Stimulated activated CD4-positive, alpha-beta T cell treated with anti-CD3 and anti-CD28 coated beads, Interleukin-4, amount 100 ng/mL, for 48 hours (primary cell): ENCODE measurements at regions not wholly inside any gene's neighbourhood (a gene's known extent, or its start where the extent isn't known, plus 50 kb on each side); places are given as distances from the start of the nearest gene placed in this dataset.

Experiments
- DNase-seq, 2 donors: peaks; one replicate each; pipeline ENCODE4 v3.0.0-alpha.2; 2020; ENCODE audit warnings: low read depth in 2 of 2

- no peak for DNase-seq
Measured at GRCh38 chr1:30253807-30254440, 469.5 kb downstream of the MATN1 start.

DNA sequence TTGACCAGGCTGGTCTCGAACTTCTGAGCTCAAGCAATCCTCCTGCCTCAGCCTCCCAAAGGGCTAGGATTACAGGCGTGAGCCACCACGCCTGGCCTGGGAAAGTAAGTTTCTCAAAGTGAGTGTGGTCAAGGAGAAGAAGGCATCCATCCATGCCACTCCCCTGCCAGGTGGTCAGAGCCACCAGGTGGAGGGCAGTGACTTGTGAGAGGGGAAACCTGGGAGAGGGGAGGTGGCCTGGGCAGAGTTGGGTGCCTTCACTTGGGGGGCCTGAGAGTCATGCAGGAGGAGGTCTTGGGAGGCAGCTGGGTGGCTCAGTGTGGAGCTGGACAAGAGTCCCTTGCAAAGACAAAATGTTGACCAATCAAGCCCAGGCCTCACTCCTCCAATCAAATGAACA lies 470.0 kb downstream of the MATN1 start:
- no peak for DNase-seq

DNA sequence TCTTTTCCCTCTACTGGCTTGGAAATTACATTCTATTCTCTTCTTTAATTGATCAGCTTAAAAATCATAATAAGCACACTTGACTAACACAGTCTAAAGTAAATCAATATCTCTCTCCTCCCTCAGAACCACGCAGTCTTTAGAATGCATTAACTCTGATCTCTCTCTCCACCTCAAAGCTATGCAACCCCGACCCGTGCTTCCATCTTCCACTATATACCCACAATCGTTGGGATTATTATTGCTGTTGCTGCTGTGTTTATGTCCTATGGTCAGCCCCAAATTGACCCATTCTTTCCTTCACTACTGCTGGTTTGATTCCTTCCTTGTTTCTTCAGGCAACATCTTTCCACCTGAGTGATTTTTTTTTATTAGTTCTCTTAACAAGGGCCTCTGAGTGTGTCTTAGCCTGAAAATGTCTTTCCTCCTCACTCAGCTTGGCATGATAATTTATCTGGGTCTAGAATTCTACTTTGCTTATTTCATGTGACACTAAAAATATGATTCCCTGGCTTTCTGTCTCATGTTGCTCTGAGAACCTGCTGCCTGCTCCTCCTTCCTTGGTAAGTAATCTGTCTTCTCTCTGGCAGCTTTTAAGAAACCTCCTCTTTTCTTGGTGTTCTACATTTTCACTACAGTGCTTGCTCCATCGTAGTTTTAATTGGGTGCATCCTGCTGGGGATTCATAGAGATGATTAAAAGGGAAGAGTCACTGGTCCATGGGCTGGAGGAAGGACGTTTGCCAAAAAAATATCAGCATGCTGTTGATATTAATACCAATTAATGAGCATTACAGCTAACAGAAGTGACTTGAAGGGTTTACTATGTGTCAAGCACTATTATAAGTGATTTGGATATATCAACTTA lies 472.2 kb downstream of the MATN1 start:
- no peak for DNase-seq

DNA sequence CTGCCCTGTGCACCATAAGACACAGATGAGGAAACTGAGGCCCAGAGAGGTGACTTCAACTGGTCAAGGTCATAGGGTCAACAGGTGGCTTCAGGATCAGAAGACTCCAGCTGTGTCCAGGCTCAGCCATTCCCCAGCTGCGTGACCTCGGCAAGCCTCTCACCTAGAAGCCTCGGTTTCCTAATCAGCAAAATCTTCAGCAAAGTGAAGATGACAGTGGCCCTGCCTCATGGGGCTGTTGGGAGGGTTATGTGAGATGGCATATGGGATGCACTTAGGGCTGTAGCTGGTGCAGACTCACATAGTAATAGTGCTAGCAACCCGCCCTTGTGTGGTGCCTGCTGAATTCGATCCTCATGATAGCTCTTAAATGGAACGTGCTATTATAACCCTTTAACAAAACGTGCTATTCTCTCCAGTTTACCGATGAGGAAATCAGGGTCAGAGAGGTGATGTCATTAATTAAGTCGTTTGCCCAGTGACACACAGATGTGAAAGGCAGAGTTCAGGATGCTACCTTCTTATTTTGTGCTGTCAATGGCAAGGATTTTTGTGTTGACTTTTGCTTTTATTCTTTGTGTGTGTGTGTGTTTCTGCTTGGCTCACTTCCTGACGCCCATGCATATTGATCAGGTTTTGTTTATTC lies 472.9 kb downstream of the MATN1 start:
- DNase-seq: no peak

DNA sequence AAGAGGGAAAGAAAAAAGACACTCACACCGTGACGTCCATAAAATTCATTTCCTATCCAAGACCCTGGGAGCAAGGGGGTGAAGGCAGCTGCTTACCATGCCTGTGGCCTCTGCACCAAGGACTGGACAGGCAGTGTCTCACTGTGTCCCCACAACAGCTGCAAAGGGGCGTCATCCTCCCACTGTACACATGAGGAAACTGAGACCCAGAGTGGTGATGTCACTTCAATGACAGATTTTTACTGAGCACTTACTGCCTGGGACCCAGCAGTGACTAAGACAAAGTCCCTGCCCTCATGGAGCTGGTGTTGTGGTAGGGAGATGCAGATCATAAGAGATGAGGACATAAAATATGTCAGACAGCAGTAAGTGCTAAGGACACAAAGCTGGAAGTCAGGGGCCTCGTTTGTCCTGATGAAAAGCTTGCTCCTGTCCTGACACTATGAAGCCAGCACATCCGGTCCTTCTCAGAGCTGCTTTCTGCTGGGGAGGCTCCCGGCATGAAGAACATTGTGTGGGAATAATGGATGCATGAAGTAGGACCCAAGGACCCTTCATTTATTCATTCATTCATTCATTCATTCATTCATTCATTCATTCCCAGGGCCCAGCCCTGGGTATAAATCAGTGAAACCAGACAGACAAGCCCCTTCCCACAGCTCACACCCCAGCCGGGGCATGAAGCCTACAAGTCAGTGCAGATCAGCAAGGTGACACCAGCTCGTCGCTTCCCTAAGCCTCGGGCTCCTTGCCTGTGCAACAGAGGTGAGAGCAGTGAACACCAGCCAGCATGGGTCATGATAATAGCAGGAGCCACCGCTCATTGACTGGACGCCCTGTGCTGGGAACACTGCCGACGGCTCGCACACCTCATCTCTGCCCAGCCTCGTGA lies 473.7 kb downstream of the MATN1 start:
- no peak for DNase-seq

DNA sequence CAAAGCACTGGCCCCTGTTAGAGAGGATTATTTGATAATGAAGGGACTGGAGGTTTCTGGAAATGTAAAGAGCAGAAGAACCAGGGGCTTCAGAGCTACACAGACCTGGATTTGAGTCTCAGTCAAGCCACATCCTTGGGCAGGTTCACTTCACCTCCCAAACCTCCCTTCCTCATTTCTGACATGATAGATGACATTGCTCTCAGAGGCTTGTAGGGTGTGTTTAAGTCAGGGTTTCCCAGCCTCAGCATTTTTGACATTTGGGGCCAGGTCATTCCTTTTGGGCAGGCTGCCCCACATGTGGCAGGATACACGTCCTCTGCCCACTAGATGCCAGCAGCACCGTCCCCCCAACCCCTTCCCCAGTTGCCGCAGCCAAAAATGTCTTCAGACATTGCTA lies 474.6 kb downstream of the MATN1 start:
- DNase-seq: no peak

GRCh38 chr1:30248373-30248772 lies 475.0 kb downstream of the MATN1 start:
- DNase-seq: no peak

DNA sequence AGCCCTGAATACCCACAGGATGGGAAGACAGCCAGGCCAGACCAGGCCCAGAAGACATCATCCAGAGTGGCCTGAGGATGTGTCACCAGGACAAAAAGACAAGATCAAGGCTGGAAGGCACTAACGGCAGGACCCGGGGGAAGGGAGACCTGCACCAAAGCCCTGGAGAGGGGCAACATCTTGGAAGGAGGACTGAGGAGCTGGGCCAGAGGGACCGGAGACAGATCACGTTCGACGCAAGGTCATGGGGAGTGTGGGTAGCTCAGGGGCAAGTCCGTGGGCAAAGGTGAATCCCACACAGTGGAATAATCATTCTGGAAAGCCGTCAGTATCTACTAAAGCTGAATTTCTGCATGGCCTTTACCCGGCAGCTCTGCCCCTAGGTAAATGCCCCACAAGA lies 478.6 kb downstream of the MATN1 start:
- DNase-seq: no peak

DNA sequence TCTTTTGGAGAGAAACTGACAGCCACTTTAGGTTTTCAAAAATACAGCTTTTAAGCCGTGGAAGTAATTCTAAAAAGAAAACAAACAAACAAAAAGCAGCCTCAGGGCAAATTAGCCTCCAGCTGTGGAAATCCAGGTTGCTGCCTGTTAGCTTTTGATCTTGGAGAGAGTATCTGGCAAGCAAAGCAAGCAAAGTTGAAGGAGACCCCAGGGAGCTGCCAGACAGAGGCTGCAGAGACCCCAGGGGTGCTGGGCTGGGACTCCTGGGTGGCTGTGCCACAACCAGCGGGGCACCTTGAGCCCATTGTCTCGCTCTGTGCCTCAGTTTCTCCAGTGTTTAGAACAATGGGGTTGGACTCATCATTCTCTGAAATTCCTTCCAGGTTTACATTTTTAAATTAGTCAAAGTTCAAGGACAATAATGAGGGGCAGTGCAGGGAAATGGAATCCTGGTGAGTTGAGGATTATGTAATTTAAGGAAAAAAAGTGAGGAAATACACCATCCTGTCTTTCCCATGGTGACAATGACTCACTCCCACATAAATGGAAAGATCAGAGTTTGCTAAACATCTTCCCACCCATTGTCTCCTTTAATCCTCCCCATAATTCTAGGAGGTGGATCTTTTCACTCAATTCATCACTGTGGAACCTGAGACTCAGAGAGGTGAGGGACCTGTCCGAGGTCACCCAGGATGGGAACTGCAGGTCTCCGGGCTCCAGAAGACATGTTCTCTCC lies 480.5 kb downstream of the MATN1 start:
- DNase-seq: no peak

DNA sequence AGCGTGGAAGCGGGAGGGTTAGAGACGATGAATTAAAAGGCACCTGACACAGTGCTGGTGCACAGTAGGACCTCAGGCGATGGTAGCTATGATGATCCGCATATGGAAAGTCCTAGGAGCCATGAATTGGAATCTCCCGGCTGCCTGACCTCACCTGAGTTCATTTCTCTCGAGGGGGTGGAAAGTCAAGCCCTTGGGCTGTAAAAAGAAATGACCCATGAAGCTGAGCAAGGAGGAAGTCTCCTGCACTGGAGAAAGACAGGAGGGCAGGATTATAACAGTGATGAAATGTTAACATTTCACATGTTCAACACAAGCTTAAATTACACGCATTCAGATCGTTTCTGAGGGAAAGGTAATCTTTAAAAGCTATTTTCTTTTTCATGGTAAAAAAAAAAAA lies 481.2 kb downstream of the MATN1 start:
- no peak for DNase-seq

GRCh38 chr1:30241681-30242080 lies 481.7 kb downstream of the MATN1 start:
- no peak for DNase-seq

- DNase-seq: no peak
Measured at GRCh38 chr1:30234091-30234490, 489.3 kb downstream of the MATN1 start.

GRCh38 chr1:30232288-30232899 lies 491.0 kb downstream of the MATN1 start:
- DNase-seq: peak in 1 of 2 donors; percentile 4

DNA sequence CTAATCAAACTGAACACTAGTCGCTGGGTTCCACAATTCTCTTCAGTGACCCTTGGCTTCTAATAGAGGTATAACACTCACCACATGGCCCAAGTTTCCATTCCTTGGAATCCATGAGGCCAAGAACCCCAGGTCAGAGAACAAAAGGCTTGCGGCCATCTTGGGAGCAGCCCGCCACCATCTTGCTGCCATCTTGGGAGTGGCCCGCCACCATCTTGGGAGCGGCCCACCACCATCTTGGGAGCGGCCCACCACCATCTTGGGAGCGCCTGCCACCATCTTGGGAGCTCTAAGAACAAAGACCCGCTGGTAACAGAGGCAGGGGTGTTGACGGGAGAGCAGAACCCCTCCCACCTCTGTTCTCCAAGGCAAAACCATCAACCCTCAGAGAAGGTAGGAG lies 493.4 kb downstream of the MATN1 start:
- no peak for DNase-seq

DNA sequence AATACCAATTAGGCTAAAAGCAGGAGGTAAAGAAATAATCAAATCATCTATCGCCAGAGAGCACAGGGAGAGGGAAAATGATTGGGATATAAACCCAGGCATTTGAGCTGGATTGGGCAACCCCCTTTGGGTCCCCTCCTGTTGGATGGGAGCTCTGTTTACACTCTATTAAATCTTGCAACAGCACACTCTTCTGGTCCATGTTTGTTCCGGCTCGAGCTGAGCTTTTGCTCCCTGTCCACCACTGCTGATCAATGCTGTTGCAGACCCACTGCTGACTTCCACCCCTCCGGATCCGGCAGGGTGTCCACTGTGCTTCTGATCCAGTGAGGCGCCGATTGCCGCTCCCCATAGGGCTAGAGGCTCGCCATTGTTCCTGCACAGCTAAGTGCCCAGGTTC lies 493.8 kb downstream of the MATN1 start:
- DNase-seq: no peak

DNA sequence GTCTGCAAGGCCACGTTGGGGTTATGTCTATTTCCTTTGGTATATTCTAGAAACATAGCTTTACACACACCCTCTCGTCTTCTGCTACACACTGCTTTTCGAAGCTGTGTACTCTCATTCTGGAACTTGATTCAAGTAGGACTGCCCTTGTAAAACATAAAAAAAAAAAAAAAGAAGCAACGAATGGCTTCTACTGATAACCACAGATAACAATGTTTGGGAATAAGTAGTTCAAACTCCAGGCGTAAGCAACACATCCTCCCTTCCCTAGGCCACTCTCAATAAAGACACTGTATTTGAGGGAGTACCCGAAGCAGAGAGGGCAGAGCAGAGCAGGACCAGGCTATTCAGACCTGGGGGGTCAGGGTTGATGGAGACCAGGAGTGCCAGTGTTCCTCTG lies 496.7 kb downstream of the MATN1 start:
- no peak for DNase-seq

- DNase-seq: no peak
Measured at GRCh38 chr1:30225357-30225756, 498.0 kb downstream of the MATN1 start.

DNA sequence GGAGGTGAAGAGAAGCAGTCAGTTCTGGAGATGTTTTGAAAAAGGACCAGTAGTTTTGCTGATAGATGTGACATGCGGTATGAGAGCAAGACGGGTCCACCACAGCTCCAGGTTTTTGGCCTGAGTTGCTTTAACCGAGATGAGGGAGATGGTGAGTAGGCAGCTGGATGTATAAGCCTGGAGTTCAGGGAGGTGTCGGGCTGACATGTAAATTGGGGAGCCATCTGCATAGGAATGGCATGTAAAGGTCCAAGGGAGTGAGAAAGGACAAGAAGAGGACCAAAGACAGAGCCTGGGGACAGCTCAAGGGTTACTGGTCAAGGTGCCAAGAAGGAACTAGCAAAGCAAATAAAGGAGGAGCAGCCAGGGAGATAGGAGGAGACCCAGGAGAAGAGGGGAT lies 503.7 kb downstream of the MATN1 start:
- DNase-seq: no peak

- no peak for DNase-seq
Measured at GRCh38 chr1:30218438-30218837, 504.9 kb downstream of the MATN1 start.

DNA sequence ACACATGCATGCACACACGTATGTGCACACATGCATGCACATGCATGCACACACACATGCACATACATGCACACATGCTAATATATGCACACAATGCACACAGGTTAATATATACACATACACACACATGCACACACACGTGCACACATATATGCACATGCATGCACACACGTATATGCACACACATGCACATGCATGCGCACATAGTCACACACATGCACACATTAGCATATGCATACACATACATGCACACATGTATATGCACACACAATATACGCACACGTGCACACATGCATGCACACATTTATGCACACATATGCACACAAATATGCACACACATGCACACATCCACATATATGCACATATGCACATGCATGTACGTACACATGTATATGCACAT lies 506.8 kb downstream of the MATN1 start:
- no peak for DNase-seq

DNA sequence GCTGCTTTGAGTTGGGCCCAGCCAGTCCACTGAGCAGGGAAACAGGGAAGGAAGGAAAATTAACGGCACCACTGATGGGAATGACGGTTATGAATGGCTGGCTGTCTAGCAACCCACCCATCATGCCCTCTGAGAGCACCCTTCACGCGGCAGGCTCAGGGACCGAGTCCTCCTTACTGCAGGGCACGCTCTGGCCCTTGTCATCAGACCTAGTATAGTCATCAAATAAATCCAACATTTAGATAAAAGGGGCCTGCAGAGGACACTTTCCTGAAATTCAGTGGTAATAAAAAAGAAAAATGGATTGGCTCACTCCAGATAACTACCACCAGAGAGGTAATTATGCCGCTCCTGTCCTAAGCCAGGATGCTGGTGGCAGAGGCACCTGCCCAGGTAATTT lies 509.4 kb downstream of the MATN1 start:
- DNase-seq: no peak
